MM.1S (cell line): ENCODE measurements at regions not wholly inside any gene's neighbourhood (a gene's known extent, or its start where the extent isn't known, plus 50 kb on each side); places are given as distances from the start of the nearest gene placed in this dataset.

Experiments
- DNase-seq: peaks from one replicate; pipeline ENCODE4 v3.0.0-alpha.2; 2015
- H2AFZ ChIP-seq: fragments of 300-600 bp; sonication (generic); 2 replicates; pipeline ENCODE4 v1.6.0; 2016; ENCODE audit warnings: antibody characterized with exemption, low read length
- H3F3A ChIP-seq: fragments of 300-600 bp; sonication (generic); 2 replicates; pipeline ENCODE4 v1.6.1; 2016; ENCODE audit warnings: mild to moderate bottlenecking, antibody characterized with exemption, low read length, moderate library complexity, mixed read lengths; ENCODE audit not compliant: insufficient read depth
- H3K27ac ChIP-seq: fragments of 300-600 bp; sonication (generic); 2 replicates; pipeline ENCODE4 v1.5.1; 2016; ENCODE audit warnings: mild to moderate bottlenecking, low read length
- H3K27me3 ChIP-seq: fragments of 300-600 bp; sonication (generic); replicated peaks from 2 replicates; pipeline ENCODE4 v1.6.0; 2016; ENCODE audit warnings: low read length; ENCODE audit not compliant: insufficient read depth
- H3K36me3 ChIP-seq: fragments of 300-600 bp; sonication (generic); replicated peaks from 2 replicates; pipeline ENCODE4 v1.6.1; 2016; ENCODE audit warnings: mild to moderate bottlenecking, low read length, mixed read lengths; ENCODE audit not compliant: insufficient read depth
- H3K4me1 ChIP-seq: fragments of 300-600 bp; sonication (generic); 2 replicates; pipeline ENCODE4 v1.6.1; 2016; ENCODE audit warnings: low read length, mixed read lengths
- H3K4me2 ChIP-seq: fragments of 300-600 bp; sonication (generic); 2 replicates; pipeline ENCODE4 v1.6.0; 2016; ENCODE audit warnings: low read depth, low read length
- H3K4me3 ChIP-seq: fragments of 300-600 bp; sonication (generic); 2 replicates; pipeline ENCODE4 v1.5.1; 2016; ENCODE audit warnings: low read length, mixed read lengths
- H3K79me2 ChIP-seq: fragments of 300-600 bp; sonication (generic); 2 replicates; pipeline ENCODE4 v1.6.1; 2016; ENCODE audit warnings: mixed run types, low read length, mixed read lengths
- H3K9ac ChIP-seq: fragments of 300-600 bp; sonication (generic); 2 replicates; pipeline ENCODE4 v1.6.1; 2016; ENCODE audit warnings: low read length, mixed read lengths
- H3K9me2 ChIP-seq: fragments of 300-600 bp; sonication (generic); replicated peaks from 2 replicates; pipeline ENCODE4 v1.6.1; 2016; ENCODE audit warnings: mild to moderate bottlenecking, low read length, mixed read lengths; ENCODE audit not compliant: insufficient read depth
- H3K9me3 ChIP-seq: fragments of 300-600 bp; sonication (generic); replicated peaks from 2 replicates; pipeline ENCODE4 v1.6.1; 2016; ENCODE audit warnings: mild to moderate bottlenecking, low read length, mixed read lengths; ENCODE audit not compliant: insufficient read depth
- H4K20me1 ChIP-seq: fragments of 300-600 bp; sonication (generic); 2 replicates; pipeline ENCODE4 v1.6.1; 2016; ENCODE audit warnings: mild to moderate bottlenecking, low read length, moderate library complexity, mixed read lengths; ENCODE audit not compliant: insufficient read depth
- EZH2 ChIP-seq: fragments of 300-600 bp; sonication (generic); optimal IDR thresholded peaks from 2 replicates; pipeline ENCODE3; 2017; ENCODE audit warnings: low read depth, mild to moderate bottlenecking, antibody characterized with exemption, low read length, mixed read lengths
- EZH2phosphoT487 ChIP-seq: fragments of 300-600 bp; sonication (generic); IDR thresholded peaks from 2 replicates; pipeline ENCODE4 v1.6.1; 2018; ENCODE audit warnings: antibody characterized with exemption, low read length
- TF ChIP-seq, protein P1 (sequence below): fragments of 300-600 bp; sonication (generic); IDR thresholded peaks from 2 replicates; pipeline ENCODE4 v1.5.1; 2016; ENCODE audit warnings: antibody characterized with exemption, low read length, mixed read lengths

GRCh38 chr12:114751712-114752111, 67.7 kb upstream of the TBX3 start:
- no peaks in the 10 kb centered on the region for H3K27me3 ChIP-seq
- H3K9me3 ChIP-seq, result no peaks in the 10 kb centered on the region
- no peaks in the 10 kb centered on the region for H3K36me3 ChIP-seq
- TF ChIP-seq EZH2phosphoT487, result no peak
- TF ChIP-seq, protein P1, sequence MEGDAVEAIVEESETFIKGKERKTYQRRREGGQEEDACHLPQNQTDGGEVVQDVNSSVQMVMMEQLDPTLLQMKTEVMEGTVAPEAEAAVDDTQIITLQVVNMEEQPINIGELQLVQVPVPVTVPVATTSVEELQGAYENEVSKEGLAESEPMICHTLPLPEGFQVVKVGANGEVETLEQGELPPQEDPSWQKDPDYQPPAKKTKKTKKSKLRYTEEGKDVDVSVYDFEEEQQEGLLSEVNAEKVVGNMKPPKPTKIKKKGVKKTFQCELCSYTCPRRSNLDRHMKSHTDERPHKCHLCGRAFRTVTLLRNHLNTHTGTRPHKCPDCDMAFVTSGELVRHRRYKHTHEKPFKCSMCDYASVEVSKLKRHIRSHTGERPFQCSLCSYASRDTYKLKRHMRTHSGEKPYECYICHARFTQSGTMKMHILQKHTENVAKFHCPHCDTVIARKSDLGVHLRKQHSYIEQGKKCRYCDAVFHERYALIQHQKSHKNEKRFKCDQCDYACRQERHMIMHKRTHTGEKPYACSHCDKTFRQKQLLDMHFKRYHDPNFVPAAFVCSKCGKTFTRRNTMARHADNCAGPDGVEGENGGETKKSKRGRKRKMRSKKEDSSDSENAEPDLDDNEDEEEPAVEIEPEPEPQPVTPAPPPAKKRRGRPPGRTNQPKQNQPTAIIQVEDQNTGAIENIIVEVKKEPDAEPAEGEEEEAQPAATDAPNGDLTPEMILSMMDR, result no peak
- TF ChIP-seq EZH2, result no peak
- H3K4me3 ChIP-seq, result no peak overlapping the region
- H2AFZ ChIP-seq, result no peak overlapping the region
- no peaks in the 10 kb centered on the region for H3K9me2 ChIP-seq
- H3K4me1 ChIP-seq, result no peaks in the 10 kb centered on the region
- H3K79me2 ChIP-seq, result no peaks in the 10 kb centered on the region
- DNase-seq, result no peak
- no peak overlapping the region for H3K27ac ChIP-seq
- H3F3A ChIP-seq, result no peaks in the 10 kb centered on the region
- no peak overlapping the region for H3K4me2 ChIP-seq
- H4K20me1 ChIP-seq, result no peaks in the 10 kb centered on the region
- H3K9ac ChIP-seq, result no peak overlapping the region

GRCh38 chr12:114750917-114751316, 66.9 kb upstream of the TBX3 start:
- no peaks in the 10 kb centered on the region for H4K20me1 ChIP-seq
- DNase-seq, result no peak
- H2AFZ ChIP-seq, result no peak overlapping the region
- H3F3A ChIP-seq, result no peaks in the 10 kb centered on the region
- H3K9me2 ChIP-seq, result no peaks in the 10 kb centered on the region
- H3K27ac ChIP-seq, result no peak overlapping the region
- no peak overlapping the region for H3K4me2 ChIP-seq
- no peaks in the 10 kb centered on the region for H3K36me3 ChIP-seq
- no peaks in the 10 kb centered on the region for H3K79me2 ChIP-seq
- no peak overlapping the region for H3K9ac ChIP-seq
- no peaks in the 10 kb centered on the region for H3K4me1 ChIP-seq
- TF ChIP-seq EZH2 (no peak), EZH2phosphoT487 (no peak)
- TF ChIP-seq, protein P1, result no peak
- H3K27me3 ChIP-seq, result no peaks in the 10 kb centered on the region
- no peak overlapping the region for H3K4me3 ChIP-seq
- no peaks in the 10 kb centered on the region for H3K9me3 ChIP-seq

- DNase-seq, result no peak
- no peak overlapping the region for H3K9ac ChIP-seq
- H3K27me3 ChIP-seq, result no peaks in the 10 kb centered on the region
- no peak overlapping the region for H3K4me2 ChIP-seq
- no peaks in the 10 kb centered on the region for H3F3A ChIP-seq
- H3K9me2 ChIP-seq, result no peaks in the 10 kb centered on the region
- H4K20me1 ChIP-seq, result no peaks in the 10 kb centered on the region
- no peaks in the 10 kb centered on the region for H3K79me2 ChIP-seq
- H2AFZ ChIP-seq, result no peak overlapping the region
- TF ChIP-seq EZH2phosphoT487 (no peak), EZH2 (no peak)
- TF ChIP-seq, protein P1, result no peak
- H3K4me1 ChIP-seq, result no peaks in the 10 kb centered on the region
- no peak overlapping the region for H3K27ac ChIP-seq
- H3K4me3 ChIP-seq, result no peak overlapping the region
- H3K36me3 ChIP-seq, result no peaks in the 10 kb centered on the region
- H3K9me3 ChIP-seq, result no peaks in the 10 kb centered on the region
Observed at GRCh38 chr12:114749065-114749464, 65.1 kb upstream of the TBX3 start.
